ENCODE measurements at regions not wholly inside any gene's neighbourhood (a gene's known extent, or its start where the extent isn't known, plus 50 kb on each side); places are given as distances from the start of the nearest gene placed in this dataset.

DNA sequence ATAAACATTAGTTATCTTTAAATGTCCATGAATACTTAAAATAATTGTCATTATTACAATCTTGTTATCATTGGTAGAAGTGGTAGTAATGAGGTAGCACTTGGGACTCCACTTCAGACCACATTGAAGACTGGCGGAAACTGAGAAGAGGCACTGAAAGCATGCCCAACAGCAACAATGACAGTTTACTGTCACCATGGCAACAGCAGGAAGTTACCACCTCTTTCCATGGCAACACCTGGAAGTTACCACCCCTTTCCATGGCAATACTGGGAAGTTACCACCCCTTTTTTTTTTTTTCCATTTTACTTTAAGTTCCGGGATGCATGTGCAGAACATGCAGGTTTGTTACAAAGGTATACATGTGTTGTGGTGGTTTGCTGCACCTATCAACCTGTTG is 494.9 kb upstream of the RBFOX1 start:
- Histone ChIP-seq H3K4me1 (ENCODE audit: insufficient read depth) (no peaks in the 10 kb centered on the region), H3K4me2 (no peak overlapping the region), H4K20me1 (replicated peaks; ENCODE audit: insufficient read depth) (no peaks in the 10 kb centered on the region), H3K79me2 (replicated peaks; ENCODE audit: insufficient read depth) (no peaks in the 10 kb centered on the region), H3K4me3 (no peak overlapping the region), H3K27me3 (ENCODE audit: insufficient read depth) (no peaks in the 10 kb centered on the region), H3K27ac (ENCODE audit: low read depth) (no peak overlapping the region), H3F3A (replicated peaks; ENCODE audit: low read depth) (no peaks in the 10 kb centered on the region), H2AFZ (no peak overlapping the region), H3K9me2 (ENCODE audit: insufficient read depth) (no peaks in the 10 kb centered on the region), H3K36me3 (ENCODE audit: insufficient read depth) (peaks cover 3% of the 10 kb centered on the region; the same call in 1 of the 2 replicates)
- Mint-ChIP-seq H3K4me3 (no peak overlapping the region), H3K9me3 (peaks cover 78% of the 10 kb centered on the region), H3K4me1 (no peaks in the 10 kb centered on the region), H3K27me3 (ENCODE audit: insufficient read depth, low read depth, poor library complexity) (peaks cover 3% of the 10 kb centered on the region), H3K36me3 (ENCODE audit: low read depth) (peaks cover 5% of the 10 kb centered on the region), H3K27ac (no peak overlapping the region)
- ATAC-seq: no peak
- no peak for DNase-seq (ENCODE audit: low spot score)
- TF ChIP-seq, protein P1, sequence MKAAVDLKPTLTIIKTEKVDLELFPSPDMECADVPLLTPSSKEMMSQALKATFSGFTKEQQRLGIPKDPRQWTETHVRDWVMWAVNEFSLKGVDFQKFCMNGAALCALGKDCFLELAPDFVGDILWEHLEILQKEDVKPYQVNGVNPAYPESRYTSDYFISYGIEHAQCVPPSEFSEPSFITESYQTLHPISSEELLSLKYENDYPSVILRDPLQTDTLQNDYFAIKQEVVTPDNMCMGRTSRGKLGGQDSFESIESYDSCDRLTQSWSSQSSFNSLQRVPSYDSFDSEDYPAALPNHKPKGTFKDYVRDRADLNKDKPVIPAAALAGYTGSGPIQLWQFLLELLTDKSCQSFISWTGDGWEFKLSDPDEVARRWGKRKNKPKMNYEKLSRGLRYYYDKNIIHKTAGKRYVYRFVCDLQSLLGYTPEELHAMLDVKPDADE (IDR thresholded peaks at IDR 0.05): no peak
- TF ChIP-seq, protein P2, sequence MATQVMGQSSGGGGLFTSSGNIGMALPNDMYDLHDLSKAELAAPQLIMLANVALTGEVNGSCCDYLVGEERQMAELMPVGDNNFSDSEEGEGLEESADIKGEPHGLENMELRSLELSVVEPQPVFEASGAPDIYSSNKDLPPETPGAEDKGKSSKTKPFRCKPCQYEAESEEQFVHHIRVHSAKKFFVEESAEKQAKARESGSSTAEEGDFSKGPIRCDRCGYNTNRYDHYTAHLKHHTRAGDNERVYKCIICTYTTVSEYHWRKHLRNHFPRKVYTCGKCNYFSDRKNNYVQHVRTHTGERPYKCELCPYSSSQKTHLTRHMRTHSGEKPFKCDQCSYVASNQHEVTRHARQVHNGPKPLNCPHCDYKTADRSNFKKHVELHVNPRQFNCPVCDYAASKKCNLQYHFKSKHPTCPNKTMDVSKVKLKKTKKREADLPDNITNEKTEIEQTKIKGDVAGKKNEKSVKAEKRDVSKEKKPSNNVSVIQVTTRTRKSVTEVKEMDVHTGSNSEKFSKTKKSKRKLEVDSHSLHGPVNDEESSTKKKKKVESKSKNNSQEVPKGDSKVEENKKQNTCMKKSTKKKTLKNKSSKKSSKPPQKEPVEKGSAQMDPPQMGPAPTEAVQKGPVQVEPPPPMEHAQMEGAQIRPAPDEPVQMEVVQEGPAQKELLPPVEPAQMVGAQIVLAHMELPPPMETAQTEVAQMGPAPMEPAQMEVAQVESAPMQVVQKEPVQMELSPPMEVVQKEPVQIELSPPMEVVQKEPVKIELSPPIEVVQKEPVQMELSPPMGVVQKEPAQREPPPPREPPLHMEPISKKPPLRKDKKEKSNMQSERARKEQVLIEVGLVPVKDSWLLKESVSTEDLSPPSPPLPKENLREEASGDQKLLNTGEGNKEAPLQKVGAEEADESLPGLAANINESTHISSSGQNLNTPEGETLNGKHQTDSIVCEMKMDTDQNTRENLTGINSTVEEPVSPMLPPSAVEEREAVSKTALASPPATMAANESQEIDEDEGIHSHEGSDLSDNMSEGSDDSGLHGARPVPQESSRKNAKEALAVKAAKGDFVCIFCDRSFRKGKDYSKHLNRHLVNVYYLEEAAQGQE (IDR thresholded peaks at IDR 0.05; ENCODE audit: unreplicated experiment): no peak
- TF ChIP-seq, protein P3, sequence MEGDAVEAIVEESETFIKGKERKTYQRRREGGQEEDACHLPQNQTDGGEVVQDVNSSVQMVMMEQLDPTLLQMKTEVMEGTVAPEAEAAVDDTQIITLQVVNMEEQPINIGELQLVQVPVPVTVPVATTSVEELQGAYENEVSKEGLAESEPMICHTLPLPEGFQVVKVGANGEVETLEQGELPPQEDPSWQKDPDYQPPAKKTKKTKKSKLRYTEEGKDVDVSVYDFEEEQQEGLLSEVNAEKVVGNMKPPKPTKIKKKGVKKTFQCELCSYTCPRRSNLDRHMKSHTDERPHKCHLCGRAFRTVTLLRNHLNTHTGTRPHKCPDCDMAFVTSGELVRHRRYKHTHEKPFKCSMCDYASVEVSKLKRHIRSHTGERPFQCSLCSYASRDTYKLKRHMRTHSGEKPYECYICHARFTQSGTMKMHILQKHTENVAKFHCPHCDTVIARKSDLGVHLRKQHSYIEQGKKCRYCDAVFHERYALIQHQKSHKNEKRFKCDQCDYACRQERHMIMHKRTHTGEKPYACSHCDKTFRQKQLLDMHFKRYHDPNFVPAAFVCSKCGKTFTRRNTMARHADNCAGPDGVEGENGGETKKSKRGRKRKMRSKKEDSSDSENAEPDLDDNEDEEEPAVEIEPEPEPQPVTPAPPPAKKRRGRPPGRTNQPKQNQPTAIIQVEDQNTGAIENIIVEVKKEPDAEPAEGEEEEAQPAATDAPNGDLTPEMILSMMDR (conservative IDR thresholded peaks at IDR 0.05; ENCODE audit: low read depth in 2 of 2): no peak
- TF ChIP-seq CREB1 (CRISPR knock-in tag; IDR thresholded peaks at IDR 0.05; ENCODE audit: low read depth) (no peak), NANOG (IDR thresholded peaks at IDR 0.05; ENCODE audit: borderline replicate concordance) (no peak), STAT1 (IDR thresholded peaks at IDR 0.05; ENCODE audit: unreplicated experiment) (no peak), EZH2phosphoT487 (IDR thresholded peaks at IDR 0.05; ENCODE audit: unreplicated experiment) (no peak), ZNF331 (CRISPR knock-in tag; IDR thresholded peaks at IDR 0.05; ENCODE audit: low read depth) (no peak), POLR2AphosphoS5 (IDR thresholded peaks at IDR 0.05; ENCODE audit: low read depth) (no peak), ZNF114 (CRISPR knock-in tag; IDR thresholded peaks at IDR 0.05) (no peak), JUNB (IDR thresholded peaks at IDR 0.05; ENCODE audit: unreplicated experiment) (no peak), EZH2 (IDR thresholded peaks at IDR 0.05; ENCODE audit: low read depth, unreplicated experiment) (no peak)
- TF ChIP-seq, protein P4, sequence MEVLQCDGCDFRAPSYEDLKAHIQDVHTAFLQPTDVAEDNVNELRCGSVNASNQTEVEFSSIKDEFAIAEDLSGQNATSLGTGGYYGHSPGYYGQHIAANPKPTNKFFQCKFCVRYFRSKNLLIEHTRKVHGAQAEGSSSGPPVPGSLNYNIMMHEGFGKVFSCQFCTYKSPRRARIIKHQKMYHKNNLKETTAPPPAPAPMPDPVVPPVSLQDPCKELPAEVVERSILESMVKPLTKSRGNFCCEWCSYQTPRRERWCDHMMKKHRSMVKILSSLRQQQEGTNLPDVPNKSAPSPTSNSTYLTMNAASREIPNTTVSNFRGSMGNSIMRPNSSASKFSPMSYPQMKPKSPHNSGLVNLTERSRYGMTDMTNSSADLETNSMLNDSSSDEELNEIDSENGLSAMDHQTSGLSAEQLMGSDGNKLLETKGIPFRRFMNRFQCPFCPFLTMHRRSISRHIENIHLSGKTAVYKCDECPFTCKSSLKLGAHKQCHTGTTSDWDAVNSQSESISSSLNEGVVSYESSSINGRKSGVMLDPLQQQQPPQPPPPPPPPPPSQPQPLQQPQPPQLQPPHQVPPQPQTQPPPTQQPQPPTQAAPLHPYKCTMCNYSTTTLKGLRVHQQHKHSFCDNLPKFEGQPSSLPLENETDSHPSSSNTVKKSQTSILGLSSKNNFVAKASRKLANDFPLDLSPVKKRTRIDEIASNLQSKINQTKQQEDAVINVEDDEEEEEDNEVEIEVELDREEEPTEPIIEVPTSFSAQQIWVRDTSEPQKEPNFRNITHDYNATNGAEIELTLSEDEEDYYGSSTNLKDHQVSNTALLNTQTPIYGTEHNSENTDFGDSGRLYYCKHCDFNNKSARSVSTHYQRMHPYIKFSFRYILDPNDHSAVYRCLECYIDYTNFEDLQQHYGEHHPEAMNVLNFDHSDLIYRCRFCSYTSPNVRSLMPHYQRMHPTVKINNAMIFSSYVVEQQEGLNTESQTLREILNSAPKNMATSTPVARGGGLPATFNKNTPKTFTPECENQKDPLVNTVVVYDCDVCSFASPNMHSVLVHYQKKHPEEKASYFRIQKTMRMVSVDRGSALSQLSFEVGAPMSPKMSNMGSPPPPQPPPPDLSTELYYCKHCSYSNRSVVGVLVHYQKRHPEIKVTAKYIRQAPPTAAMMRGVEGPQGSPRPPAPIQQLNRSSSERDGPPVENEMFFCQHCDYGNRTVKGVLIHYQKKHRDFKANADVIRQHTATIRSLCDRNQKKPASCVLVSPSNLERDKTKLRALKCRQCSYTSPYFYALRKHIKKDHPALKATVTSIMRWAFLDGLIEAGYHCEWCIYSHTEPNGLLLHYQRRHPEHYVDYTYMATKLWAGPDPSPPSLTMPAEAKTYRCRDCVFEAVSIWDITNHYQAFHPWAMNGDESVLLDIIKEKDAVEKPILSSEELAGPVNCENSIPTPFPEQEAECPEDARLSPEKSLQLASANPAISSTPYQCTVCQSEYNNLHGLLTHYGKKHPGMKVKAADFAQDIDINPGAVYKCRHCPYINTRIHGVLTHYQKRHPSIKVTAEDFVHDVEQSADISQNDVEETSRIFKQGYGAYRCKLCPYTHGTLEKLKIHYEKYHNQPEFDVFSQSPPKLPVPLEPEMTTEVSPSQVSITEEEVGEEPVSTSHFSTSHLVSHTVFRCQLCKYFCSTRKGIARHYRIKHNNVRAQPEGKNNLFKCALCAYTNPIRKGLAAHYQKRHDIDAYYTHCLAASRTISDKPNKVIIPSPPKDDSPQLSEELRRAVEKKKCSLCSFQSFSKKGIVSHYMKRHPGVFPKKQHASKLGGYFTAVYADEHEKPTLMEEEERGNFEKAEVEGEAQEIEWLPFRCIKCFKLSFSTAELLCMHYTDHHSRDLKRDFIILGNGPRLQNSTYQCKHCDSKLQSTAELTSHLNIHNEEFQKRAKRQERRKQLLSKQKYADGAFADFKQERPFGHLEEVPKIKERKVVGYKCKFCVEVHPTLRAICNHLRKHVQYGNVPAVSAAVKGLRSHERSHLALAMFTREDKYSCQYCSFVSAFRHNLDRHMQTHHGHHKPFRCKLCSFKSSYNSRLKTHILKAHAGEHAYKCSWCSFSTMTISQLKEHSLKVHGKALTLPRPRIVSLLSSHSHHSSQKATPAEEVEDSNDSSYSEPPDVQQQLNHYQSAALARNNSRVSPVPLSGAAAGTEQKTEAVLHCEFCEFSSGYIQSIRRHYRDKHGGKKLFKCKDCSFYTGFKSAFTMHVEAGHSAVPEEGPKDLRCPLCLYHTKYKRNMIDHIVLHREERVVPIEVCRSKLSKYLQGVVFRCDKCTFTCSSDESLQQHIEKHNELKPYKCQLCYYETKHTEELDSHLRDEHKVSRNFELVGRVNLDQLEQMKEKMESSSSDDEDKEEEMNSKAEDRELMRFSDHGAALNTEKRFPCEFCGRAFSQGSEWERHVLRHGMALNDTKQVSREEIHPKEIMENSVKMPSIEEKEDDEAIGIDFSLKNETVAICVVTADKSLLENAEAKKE (CRISPR knock-in tag; IDR thresholded peaks at IDR 0.05): no peak
